ENCODE measurements at regions not wholly inside any gene's neighbourhood (a gene's known extent, or its start where the extent isn't known, plus 50 kb on each side); places are given as distances from the start of the nearest gene placed in this dataset.
"Not testable (repeated sequence)": the region's sequence is repeated elsewhere in the genome, so short reads cannot be mapped to it uniquely, and the experiment has no call there.

GRCh38 chr9:62849991-62850390 is 1660.2 kb downstream of the SPATA31A7 start:
- H3K27me3 Mint-ChIP-seq (ENCODE audit: low read depth); H3K36me3 Mint-ChIP-seq (ENCODE audit: insufficient read depth); H3K9me3 Mint-ChIP-seq; H3K4me3 Mint-ChIP-seq; DNase-seq; ATAC-seq; H3K4me1 Mint-ChIP-seq (ENCODE audit: low read depth): not testable (repeated sequence)

DNA sequence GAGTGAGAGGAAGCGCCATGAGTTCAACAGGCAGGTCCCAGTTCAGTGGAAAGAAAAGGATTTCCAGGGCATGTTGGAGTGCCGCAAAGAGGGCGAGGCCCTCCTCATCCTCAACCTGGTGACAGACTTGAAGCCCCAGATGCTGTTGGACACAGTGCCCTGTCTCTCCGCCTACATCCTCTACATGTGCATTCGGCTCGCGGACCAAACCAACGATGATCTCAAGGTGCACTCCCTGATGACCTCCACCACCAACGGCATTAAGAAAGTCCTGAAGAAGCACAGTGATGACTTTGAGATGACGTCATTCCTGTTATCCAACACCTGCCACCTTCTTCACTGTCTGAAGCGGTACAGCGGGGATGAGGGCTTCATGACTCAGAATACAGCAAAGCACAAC is 1667.4 kb downstream of the SPATA31A7 start:
- ATAC-seq = not testable (repeated sequence)

GRCh38 chr9:62858240-62858639 is 1668.4 kb downstream of the SPATA31A7 start:
- not testable (repeated sequence) for ATAC-seq; H3K4me1 Mint-ChIP-seq (ENCODE audit: low read depth); H3K36me3 Mint-ChIP-seq (ENCODE audit: insufficient read depth)

More for the DNA sequence above, 1667.4 kb downstream of the SPATA31A7 start:
- peaks cover 20% of the 10 kb centered on the region for H3K27me3 Mint-ChIP-seq (ENCODE audit: low read depth)
- H3K4me1 Mint-ChIP-seq (ENCODE audit: low read depth); H3K4me3 Mint-ChIP-seq; H3K9me3 Mint-ChIP-seq; H3K36me3 Mint-ChIP-seq (ENCODE audit: insufficient read depth); DNase-seq: not testable (repeated sequence)

GRCh38 chr9:62860939-62861860 is 1671.4 kb downstream of the SPATA31A7 start:
- ATAC-seq = peak in 1 of 2 donors; percentile 27
- not testable (repeated sequence) for H3K4me1 Mint-ChIP-seq (ENCODE audit: low read depth); H3K4me3 Mint-ChIP-seq; H3K36me3 Mint-ChIP-seq (ENCODE audit: insufficient read depth); H3K9me3 Mint-ChIP-seq; DNase-seq
- peaks cover 50% of the 10 kb centered on the region for H3K27me3 Mint-ChIP-seq (ENCODE audit: low read depth)

More at GRCh38 chr9:62858240-62858639, 1668.4 kb downstream of the SPATA31A7 start:
- DNase-seq, H3K4me3 Mint-ChIP-seq, H3K9me3 Mint-ChIP-seq: not testable (repeated sequence)
- peaks cover 27% of the 10 kb centered on the region for H3K27me3 Mint-ChIP-seq (ENCODE audit: low read depth)

DNA sequence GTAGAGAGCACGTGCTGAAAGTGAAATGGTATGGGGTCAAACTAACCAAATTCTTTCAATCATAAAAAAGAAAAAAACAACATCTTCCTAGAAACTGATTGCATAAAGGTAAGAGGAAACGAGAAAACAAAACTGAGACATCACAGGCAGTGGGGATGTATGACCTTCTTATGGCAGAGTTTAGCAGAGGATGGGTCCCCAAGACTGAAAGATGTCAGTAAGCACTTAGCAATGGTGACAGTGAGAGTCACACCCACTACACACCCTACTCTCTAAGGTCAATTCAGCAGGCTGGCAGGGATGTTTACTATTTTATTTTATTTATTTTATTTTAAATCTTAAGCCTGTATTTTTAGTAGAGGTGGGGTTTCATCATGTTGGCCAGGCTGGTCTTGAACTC is 1672.3 kb downstream of the SPATA31A7 start:
- not testable (repeated sequence) for ATAC-seq; H3K4me1 Mint-ChIP-seq (ENCODE audit: low read depth); H3K9me3 Mint-ChIP-seq; H3K36me3 Mint-ChIP-seq (ENCODE audit: insufficient read depth); DNase-seq; H3K4me3 Mint-ChIP-seq
- H3K27me3 Mint-ChIP-seq (ENCODE audit: low read depth) = peaks cover 56% of the 10 kb centered on the region

- H3K27me3 Mint-ChIP-seq (ENCODE audit: low read depth) = peaks cover 54% of the 10 kb centered on the region
- not testable (repeated sequence) for H3K9me3 Mint-ChIP-seq; H3K4me1 Mint-ChIP-seq (ENCODE audit: low read depth); H3K4me3 Mint-ChIP-seq; H3K36me3 Mint-ChIP-seq (ENCODE audit: insufficient read depth); DNase-seq; ATAC-seq
Observed at GRCh38 chr9:62863319-62863718, 1673.5 kb downstream of the SPATA31A7 start.

DNA sequence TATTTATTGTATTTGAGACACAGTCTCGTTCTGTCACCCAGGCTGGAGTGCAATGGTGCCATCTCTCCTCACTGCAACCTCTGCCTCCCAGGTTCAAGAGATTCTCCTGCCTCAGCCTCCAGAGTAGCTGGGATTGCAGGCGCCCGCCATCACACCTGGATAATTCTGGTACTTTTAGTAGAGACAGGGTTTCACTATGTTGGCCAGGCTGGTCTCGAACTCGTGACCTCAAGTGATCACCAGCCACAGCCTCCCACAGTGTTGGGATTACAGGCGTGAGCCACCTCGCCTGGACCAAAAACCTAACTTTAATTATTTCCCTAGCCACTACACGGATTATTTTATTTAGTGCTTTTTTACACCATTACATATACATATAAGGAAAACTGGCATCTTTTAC is 1674.0 kb downstream of the SPATA31A7 start:
- not testable (repeated sequence) for DNase-seq; H3K9me3 Mint-ChIP-seq; ATAC-seq; H3K4me1 Mint-ChIP-seq (ENCODE audit: low read depth); H3K36me3 Mint-ChIP-seq (ENCODE audit: insufficient read depth); H3K4me3 Mint-ChIP-seq
- peaks cover 52% of the 10 kb centered on the region for H3K27me3 Mint-ChIP-seq (ENCODE audit: low read depth)

- H3K36me3 Mint-ChIP-seq (ENCODE audit: insufficient read depth); H3K9me3 Mint-ChIP-seq; DNase-seq; ATAC-seq; H3K4me1 Mint-ChIP-seq (ENCODE audit: low read depth): not testable (repeated sequence)
- Mint-ChIP-seq H3K27me3 (ENCODE audit: low read depth) (peaks cover 52% of the 10 kb centered on the region), H3K4me3 (peak overlapping the region; percentile 9)
Observed at GRCh38 chr9:62864481-62865469, 1674.9 kb downstream of the SPATA31A7 start.

GRCh38 chr9:62869061-62869460 is 1679.2 kb downstream of the SPATA31A7 start:
- H3K4me3 Mint-ChIP-seq, ATAC-seq: not testable (repeated sequence)
- peaks cover 32% of the 10 kb centered on the region for H3K27me3 Mint-ChIP-seq (ENCODE audit: low read depth)

GRCh38 chr9:62871765-62872164 is 1681.9 kb downstream of the SPATA31A7 start:
- not testable (repeated sequence) for DNase-seq; H3K9me3 Mint-ChIP-seq; H3K4me3 Mint-ChIP-seq; H3K36me3 Mint-ChIP-seq (ENCODE audit: insufficient read depth); H3K4me1 Mint-ChIP-seq (ENCODE audit: low read depth); H3K27me3 Mint-ChIP-seq (ENCODE audit: low read depth); ATAC-seq

More at GRCh38 chr9:62869061-62869460, 1679.2 kb downstream of the SPATA31A7 start:
- not testable (repeated sequence) for H3K4me1 Mint-ChIP-seq (ENCODE audit: low read depth); H3K9me3 Mint-ChIP-seq; DNase-seq; H3K36me3 Mint-ChIP-seq (ENCODE audit: insufficient read depth)

GRCh38 chr9:62874213-62874612 is 1684.4 kb downstream of the SPATA31A7 start:
- H3K4me3 Mint-ChIP-seq; ATAC-seq; H3K9me3 Mint-ChIP-seq; DNase-seq; H3K4me1 Mint-ChIP-seq (ENCODE audit: low read depth); H3K36me3 Mint-ChIP-seq (ENCODE audit: insufficient read depth): not testable (repeated sequence)
- H3K27me3 Mint-ChIP-seq (ENCODE audit: low read depth) = peaks cover 11% of the 10 kb centered on the region

DNA sequence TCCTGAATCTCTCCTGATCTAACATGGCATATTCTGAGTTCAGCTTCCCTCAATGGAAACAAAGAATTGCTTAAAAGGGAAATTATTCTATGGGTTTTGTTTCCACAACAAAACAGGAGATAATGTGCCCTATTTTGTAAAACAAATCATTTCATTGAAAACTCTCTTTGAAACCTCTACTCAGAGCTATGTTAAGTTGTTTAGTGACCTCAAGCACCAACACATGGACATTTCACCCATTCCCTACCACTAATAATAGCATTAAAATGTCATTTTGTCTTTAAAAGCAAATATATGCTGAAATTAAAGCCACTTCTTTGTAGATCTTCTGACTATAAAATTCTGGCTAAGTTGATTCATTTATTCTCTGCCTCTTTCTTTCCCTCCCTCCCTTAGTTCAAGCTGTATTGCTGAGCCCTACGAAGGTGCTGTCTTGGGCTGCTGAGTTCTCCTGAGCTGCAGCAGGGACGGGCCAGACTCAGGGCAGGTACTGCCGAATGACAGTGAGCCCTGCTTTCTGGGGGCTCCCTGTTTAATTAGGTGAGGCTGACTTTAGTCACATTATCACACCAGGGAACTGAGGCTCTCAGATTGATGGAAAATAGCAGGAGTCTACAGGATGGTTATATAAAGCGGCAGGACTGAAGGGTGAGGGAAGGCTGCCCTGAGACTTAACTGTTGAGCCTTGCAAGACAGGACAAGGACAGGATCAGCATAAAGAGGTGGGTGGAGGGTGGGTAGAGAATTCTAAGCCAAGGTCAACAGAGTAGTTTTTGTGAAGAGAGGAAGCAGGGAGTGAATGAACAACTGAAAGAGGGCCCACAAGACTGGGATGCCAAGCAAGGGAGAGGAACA is 1685.1 kb downstream of the SPATA31A7 start:
- not testable (repeated sequence) for ATAC-seq; DNase-seq; H3K9me3 Mint-ChIP-seq; H3K4me3 Mint-ChIP-seq; H3K4me1 Mint-ChIP-seq (ENCODE audit: low read depth); H3K36me3 Mint-ChIP-seq (ENCODE audit: insufficient read depth)
- H3K27me3 Mint-ChIP-seq (ENCODE audit: low read depth) = peaks cover 13% of the 10 kb centered on the region

DNA sequence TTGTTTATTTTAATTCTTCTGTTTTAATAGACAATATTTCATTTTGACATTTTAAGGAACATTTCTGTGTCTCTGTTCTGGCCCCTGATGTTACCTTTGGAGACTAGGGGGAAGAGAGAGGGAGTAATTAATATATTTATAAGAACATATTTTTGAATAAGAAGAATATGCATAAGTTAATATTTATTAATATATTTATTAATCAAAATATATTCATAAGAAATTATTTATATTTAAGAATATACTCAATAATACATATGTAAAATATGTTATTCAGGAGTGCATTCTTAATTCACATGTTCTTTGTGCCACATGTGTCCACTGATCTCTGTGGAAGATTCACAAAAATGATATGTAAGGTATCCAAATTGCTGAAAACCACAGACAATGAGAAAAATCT is 1687.7 kb downstream of the SPATA31A7 start:
- H3K9me3 Mint-ChIP-seq; H3K4me1 Mint-ChIP-seq (ENCODE audit: low read depth); H3K36me3 Mint-ChIP-seq (ENCODE audit: insufficient read depth); ATAC-seq; H3K4me3 Mint-ChIP-seq; DNase-seq: not testable (repeated sequence)
- H3K27me3 Mint-ChIP-seq (ENCODE audit: low read depth) = peaks cover 17% of the 10 kb centered on the region

All from activated T-cell treated with anti-CD3 and anti-CD28 coated beads, Interleukin-2, amount 50 U/mL, for 4 hours (primary cell).